Brain pericyte (primary cell): ENCODE measurements at regions not wholly inside any gene's neighbourhood (a gene's known extent, or its start where the extent isn't known, plus 50 kb on each side); places are given as distances from the start of the nearest gene placed in this dataset.

Experiments used
- DNase-seq: peaks from one replicate; pipeline ENCODE4 v3.0.0-alpha.2; 2012; ENCODE audit warnings: low read depth, low spot score

DNA sequence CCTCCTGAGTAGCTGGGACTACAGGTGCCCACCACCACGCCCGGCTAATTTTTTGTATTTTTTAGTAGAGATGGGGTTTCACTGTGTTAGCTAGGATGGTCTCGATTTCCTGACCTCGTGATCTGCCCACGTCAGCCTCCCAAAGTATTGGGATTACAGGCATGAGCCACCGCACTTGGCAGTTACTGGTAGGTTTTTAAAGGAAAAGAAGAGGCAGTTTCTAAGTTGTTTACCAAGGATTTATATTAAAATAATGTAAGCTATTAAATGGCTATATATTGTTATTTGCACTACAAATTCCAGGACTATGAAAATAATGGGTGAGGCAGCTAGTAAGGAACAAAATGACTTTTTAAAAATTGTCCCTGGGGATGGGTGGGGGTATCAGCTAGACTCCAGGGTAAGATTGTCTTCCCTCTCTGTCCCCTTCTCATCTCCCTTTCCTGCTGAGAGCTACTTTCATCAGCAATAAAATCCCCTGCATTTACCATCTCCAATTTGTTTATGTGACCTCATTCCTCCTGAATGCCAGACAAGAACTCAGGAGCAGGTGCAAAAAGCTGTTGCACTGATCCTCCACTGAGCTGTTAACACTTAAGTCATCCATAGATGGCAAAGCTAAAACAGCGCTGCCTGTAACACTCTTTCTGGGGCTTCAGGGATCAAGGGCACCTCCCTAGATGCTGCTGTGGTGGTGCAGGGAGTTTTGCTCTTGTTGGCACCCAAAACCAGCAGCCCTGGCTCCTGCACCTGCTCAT, 165.2 kb downstream of the ZPLD1 start:
- no peak for DNase-seq

DNA sequence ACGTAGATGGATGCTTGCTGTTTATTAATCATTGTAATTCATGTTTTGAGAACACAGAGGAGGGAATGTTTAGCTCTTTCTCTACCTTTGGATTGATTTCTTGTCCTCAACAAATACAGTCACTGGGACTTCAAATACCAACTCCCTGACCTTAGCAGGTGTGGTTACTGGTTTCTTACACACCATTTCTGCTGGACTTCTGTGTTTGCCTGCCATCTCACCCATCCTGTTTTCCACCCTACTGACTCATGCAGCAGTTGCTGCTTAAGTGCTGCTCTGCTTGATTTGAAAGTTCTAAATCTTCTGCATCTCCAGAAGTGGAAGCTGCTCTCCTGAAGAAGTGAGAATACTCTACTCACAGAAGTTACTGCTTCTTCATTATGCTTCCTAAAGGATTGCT, 170.3 kb downstream of the ZPLD1 start:
- no peak for DNase-seq

DNA sequence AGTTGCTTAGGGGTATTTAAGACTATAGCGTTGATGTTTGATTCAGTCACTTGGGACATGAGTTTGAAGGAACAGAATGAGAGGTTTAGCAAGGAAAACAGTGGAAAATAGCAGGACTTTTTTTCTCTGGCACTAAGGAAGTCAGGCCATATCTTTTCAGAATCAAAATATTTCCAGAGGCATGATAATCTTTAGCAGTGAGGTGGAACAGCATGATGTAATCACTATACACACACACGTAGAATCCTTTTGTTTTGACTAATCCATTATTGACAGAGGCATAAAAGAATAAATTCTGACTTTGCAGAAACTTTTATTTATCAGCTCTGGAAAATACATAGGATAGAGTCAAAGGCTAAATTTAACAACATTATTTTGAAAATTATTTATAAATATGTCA, 174.1 kb downstream of the ZPLD1 start:
- no peak for DNase-seq

DNA sequence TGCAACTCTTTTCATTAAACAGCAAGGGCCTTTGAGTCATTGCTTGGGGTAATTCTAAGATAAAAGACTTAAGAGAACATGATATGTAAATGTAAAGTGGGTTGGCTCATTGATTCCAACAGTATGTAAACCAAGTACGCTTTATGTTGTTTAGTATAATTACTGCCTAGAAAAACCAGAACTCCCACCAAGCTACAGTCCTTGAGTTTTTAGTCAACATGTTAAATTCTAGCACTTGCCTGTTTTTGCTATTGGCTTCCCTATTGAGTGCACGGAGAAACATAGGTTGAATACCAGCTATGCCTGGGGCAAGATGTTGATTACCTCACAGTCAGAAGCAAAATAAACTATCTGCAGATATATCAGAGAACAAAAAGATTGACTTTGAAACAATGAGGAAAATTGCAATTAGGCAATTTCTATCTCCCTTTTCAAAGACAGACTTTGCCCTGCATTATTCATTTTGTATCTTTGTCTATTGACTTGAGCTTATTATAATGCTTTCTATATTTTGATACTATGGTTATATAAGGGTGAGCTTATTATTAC, 179.3 kb downstream of the ZPLD1 start:
- no peak for DNase-seq

DNA sequence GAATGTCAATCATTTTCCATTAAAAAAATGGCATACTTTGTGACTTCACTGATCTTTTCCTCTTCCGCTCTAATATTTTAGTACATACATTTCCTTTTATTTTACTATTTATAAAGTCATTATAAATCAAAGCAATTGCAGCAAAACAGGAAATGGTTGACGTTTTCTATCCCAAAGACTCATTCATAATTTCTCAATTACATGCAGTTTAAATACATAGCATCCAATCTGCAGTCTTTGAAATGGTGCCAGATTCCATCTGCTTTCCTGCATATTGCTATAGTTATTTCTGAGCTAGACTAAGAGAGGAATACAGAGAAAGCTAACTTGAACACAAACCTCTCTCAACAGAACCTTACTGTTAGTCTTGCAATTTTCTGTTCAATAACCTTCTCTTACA, 179.8 kb downstream of the ZPLD1 start:
- no peak for DNase-seq

DNA sequence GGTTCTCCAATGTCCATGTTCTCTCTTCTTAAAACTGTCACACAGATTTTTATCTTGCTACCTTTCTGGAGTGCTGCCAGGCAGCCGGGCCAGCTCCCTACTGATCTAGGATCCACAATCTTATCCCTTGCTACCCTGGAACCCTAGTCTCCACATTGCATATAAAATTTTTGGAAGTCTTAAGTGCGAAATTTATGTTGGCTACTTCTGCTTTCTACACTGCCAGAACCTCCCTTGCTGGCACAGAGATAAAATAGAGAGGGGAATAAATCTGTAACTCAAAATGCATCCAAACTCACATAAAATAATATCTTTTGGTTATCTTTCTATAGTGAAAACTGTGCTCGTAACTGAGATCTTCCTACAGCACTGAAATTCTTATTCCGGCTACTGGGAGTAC, 182.6 kb downstream of the ZPLD1 start:
- no peak for DNase-seq

DNA sequence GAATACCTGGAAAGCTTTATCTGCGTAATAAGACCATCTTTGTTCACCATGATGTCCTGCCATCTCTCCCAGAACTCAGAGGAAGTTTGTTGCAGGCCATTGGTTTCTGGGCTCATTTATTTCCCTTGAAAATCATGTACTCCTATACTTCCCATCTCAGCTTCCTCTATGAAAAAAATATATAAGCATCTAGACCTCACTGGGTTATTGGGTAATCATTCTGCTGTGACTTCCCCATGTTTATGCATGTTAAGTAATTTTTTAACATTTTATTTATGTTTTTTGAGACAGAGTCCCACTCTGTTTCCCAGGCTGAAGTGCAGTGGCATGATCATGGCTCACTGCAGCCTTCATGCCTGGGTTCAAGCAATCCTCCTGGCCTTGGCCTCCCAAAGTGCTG, 184.5 kb downstream of the ZPLD1 start:
- no peak for DNase-seq

DNA sequence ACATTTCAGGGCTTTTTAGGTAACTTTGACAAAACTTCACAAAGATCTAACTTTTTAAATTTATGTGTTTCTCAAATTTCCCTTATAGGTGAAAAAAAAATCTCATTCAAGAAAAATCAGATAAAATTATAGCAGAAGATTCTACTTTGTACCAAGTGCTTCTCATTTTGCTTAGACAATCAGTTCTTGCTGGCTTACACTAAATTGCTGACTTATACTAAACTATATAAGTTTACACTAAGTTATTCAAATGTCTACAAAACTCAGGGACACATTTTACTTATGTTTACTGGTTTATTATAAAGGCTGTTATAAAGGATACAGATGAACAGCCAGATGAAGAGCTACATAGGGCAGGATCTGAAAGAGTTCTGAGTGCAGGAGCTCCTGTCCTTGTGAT, 195.1 kb downstream of the ZPLD1 start:
- DNase-seq = no peak

DNA sequence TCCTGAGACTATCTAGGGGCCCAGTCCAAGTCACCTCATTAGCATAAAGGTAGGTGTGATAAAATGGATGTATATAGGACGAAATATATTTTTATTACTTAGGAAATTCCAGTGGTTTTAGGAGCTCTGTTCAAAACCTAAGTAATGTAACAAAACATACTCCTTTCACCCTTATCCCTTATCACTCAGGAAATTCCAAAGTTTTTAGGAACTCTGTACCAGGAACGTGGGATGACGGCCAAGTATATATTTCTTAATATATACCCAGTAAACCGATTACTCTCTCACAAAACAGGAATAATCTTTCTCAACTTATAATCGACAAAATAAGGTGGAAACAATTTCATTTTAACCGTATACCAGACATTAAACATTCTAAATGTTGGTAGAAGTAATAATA, 195.7 kb downstream of the ZPLD1 start:
- DNase-seq = no peak

DNA sequence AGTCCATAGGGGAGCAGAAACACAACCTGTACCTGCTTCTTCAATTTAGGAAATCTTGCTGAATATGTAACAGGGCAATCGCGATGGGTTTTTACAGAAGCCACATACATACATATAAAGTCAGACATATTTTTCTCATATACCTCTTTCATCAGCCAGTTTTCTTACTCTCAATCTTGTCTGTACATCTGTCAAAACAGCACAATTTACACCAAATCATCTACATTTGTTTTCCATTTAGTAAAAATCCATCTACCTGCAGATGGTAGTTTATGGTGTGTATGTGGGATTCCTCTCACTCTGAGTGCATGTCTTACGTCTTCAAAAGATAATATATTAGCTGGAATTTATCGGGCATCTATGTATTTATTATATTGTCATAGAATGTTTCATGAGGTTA, 208.7 kb downstream of the ZPLD1 start:
- DNase-seq = no peak

DNA sequence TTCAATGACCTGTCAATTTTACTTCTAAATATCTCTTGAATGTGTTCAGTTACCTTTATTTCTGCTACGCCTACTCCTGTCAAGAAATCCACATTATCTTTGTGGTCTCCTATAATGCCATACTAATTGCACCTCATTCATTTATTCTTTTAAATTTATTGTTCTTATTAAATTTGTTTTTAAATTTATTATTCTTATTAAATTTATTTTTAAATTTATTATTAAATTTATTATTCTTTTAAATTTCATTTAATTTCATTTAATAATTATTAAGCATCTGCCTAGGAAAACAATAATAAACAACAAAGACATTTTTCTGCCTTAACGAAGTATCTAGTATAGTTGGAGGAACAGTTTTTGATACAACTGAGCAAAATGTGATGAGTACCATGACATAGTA, 211.7 kb downstream of the ZPLD1 start:
- DNase-seq = no peak

DNA sequence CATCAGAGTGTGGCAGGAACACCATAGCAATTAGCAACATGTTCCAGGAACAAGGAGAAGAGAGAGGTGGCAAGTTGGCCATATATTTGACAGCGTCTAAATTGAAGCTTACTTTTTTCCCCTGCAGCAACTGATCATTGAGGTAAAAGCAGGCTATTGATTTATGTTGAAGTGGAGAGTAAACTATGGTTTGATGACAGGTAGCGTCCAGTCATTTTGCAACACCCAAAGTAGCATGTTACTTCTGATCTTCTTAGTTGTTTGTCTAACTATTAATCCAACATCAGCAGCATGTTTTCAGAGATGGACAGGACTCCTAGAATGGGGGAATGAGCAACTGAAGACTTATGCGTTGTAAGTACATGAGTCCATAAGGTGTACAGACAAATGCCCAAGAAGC, 225.8 kb downstream of the ZPLD1 start:
- no peak for DNase-seq

DNA sequence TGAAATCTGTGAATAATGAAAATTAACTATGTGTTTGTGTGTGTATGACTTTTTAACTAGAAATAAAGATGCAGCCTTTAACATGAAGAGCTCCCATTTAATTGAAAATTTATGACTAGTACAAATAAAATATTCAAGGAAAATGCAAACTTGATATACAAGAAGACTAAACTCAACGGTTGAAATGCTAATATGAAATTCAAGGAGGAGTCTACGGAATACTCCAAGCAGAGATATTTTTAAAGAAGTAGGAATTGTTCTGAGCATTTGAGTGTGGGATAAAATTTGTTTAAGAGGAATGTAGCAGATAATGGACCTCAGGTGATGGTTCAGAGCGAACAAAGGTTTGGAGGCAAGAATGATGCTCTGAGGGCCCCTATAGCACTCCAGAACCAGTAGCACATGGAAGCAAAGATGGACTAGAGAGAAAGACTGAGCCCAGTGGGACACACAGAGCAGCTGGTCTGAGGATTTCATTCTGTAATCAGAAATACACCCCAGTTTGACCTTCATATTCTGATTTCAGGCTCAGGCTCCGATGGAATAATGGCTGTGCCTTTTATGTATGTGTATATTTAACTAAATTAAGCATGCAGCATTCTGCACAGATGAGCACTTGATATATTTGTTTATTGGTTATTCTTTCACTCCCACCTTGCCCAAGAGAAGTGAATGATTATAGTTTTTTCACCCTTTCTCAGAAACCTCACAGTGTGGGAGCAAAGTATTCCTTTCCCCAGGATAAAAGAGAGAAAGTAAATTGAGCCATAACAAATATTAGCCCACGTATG, 227.1 kb downstream of the ZPLD1 start:
- no peak for DNase-seq

DNA sequence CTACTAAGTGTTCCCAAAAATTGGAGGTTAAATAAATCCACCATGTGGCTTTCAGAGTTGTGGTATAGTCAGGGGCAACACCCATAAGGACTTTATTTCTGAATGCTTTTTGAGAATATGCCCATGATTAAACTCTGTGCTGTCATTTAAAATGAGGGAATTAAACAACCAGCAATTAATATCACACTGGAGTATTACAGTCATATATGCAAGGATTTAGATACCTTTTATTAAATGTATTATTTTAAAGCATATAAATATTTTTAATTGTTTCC, 227.6 kb downstream of the ZPLD1 start:
- no peak for DNase-seq

DNA sequence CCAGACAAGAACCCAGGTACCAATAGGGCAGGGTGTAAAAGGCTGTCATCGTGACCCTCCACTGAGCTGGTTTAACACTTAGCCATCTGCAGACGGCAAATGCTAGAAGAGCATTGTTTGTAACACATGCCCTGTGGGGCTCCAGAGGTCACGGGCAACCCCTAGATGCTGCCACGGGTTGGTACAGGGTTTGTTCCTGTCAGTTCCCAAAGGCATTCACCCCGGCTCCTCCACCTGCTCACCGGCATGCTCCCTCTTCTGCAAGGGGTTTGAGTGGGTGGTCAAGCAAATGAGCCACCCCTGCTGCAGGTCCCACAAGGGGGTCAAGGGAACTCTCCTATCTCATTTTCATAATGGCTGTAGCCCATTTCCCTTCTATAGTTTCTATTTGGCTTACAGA, 229.3 kb downstream of the ZPLD1 start:
- no peak for DNase-seq

DNA sequence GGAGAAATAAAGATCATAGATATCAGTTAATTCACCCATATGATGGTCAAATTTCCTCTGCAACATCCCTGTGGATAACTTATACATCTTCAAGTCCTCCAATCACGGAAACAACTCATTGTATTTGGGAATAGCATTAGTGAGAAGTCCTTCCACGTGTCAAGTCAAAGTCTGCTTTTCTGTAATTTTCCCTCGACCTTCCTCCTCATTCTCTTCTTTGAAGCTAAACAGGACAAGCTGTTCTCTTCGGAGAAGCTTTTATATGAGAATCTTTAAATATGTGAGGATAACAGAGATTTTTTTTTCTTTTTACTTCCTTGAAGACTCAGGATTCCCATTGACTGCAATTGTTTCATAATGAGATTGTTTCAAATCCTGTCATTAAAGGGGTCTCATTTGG, 230.4 kb downstream of the ZPLD1 start:
- no peak for DNase-seq

DNA sequence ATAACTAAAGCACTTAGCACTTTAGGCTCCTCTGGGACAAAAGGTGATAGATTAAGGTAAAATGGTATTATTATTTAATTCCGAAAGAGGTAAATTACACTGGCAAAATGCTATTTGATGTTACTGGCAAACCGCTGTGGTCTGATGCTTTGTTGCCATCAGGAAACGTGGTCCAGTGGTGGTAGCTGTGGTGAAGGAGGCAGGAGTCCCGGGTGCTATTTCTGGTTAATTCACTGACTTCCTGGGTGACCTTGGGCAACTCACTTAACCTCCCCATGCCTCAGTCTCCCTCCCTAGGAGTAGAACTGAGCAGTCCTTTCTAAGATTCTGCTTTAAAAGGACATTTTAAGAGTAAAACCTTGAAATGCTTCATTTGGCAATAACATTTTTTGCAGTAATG, 233.4 kb downstream of the ZPLD1 start:
- no peak for DNase-seq

DNA sequence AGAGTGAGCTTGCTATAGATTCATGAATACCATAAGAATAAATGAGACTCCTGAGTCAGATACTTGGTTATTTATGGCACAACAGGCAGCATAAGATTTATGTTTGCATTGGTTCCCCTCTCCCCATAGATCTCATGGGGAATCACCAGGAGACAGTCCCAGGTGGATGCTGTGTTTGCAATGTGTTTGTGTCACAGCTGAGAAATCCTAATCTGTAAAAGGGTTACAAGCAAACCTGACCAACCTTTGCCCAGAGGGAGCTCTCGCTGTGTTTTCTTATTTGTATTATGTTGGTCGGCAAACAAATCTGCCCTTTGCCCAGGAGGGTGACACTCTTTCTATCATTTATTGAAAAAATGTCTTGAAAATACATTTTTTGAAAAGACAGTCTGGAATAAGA, 236.2 kb downstream of the ZPLD1 start:
- no peak for DNase-seq

DNA sequence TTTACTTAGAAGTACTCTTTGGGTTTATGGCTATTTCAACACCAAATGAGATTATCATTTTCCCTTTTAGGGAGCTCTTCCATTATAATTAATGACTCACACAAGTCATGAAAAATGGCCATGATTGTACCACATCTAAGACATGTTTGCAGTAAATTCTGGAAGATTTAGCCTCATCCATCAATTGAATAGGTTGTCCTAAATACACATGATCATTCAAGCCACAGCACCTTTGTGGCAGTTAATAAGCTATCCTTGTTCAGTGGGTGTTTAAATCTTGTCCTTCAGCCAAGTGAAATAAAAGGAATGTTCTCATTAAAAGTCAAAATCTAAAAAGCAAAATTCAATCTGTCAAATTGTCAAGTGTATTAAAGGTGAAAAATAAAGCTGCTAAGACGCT, 237.5 kb downstream of the ZPLD1 start:
- DNase-seq = no peak

DNA sequence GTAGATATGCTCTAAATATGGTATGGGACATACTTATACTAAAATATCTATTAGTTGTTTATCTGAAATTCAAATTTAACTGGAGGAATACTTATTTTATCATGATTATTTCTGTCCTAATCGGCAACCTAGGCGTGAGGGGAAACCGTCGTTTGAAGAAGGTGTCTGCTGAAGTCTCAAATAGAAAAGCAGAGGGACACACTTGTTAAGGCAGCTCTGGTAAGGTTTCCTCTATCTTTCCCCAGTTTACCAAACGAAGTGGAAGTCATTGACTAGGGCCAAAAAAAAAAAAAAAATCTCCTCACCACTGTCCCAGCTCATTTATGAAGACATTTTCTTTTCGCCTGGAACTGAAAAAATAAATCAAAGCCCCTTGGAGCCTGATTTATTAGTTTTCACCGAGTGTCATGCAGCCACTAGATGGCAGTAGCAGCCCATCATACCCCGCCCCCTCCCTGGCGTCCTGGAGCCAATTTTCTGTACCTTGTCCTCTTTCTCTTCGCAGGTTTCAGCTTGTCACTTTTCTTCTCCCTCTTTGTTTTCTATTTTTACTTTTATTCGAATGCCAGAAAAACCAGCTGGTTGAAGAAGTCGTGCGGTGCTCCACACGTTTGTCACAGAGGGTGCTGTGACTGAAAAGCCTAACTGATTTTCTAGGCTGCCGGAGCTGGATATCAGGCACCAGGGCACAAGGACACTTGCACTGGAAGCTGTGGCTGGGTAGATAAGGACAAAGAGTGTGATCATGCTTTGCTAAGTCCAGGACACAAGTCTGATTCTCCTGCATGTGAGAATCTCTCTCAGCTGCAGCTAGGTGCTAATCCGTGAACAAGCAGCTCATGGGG, 238.7 kb downstream of the ZPLD1 start:
- DNase-seq = peak; percentile 5

DNA sequence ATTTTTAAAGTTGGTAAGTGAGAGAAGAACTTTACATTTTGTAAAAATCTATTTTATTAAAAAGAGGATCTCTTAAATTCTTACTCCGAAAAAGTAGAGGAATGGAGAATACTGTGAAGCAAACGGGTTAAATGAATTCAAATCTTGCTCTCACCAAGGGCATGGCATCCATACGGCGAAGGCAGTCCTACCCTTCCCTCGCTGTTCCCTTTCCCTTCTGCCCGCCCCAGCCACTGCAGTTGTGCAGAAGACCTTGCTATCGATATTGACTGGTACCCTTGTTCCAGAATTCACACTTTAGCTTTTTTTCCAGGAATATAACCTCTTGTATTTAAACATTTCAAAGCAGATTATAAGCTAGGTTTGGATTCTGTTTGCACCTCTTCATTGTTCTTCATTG, 239.5 kb downstream of the ZPLD1 start:
- DNase-seq = no peak

DNA sequence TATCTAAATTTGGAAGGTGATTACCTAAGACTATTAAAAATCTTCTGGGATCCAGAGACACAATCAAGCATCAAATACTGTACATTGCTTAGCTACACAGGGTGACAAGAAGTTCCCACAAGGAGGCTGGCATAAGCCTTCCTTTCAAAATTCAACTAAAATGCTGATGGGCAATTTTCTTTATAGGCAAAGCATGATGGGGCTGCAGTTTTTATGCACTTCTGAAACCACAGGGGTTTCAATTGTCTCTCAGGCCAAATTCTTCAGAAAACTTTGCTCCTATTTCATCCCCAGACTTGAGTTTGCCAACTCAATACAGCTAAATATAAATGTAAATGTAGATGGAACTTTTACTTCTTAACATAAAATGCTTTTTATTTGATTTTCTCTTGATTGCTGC, 241.6 kb downstream of the ZPLD1 start:
- no peak for DNase-seq
